GM19468 (cell line): ENCODE measurements at regions not wholly inside any gene's neighbourhood (a gene's known extent, or its start where the extent isn't known, plus 50 kb on each side); places are given as distances from the start of the nearest gene placed in this dataset.
A peak's percentile ranks its signal among the peaks of the same experiment; 100 is the strongest.
"Not testable (repeated sequence)": the region's sequence is repeated elsewhere in the genome, so short reads cannot be mapped to it uniquely, and the experiment has no call there.

ENCODE experiments used
- ATAC-seq: cut with Tn5 transposase; IDR thresholded peaks from one replicate; pipeline ENCODE4 v1.9.1; 2021; ENCODE audit warnings: mild to moderate bottlenecking, moderate library complexity, moderate number of reproducible peaks; ENCODE audit not compliant: unreplicated experiment; ENCODE audit errors: extremely low read depth

DNA sequence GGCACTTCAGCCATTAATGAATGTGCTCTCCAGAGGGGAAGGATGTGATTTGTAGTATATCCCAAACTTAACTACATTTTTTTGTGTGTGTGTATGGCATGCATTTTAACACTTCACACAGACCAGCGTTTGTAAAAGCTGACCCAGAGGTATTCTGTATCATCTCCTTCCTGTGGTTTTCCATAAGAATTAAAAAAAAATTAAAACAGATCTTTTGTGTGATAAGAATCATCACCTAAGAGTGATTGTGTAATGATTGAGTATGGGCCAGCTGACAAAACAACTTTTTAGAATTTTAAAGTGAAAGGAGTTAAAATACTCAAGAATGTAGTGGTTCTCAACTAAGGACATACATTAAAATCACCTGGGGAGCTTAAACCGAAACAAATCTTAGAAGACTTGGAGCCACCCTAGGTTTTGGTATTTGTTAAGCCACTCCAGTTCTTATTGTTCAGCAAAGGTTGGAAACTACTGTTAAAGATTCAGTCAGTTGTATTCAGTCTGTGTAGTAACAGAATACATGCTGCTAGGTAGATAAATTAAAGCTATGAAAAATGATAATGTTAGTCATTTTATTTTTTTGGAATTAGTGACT lies 120.1 kb downstream of the HAUS1 start:
- ATAC-seq: no peak

DNA sequence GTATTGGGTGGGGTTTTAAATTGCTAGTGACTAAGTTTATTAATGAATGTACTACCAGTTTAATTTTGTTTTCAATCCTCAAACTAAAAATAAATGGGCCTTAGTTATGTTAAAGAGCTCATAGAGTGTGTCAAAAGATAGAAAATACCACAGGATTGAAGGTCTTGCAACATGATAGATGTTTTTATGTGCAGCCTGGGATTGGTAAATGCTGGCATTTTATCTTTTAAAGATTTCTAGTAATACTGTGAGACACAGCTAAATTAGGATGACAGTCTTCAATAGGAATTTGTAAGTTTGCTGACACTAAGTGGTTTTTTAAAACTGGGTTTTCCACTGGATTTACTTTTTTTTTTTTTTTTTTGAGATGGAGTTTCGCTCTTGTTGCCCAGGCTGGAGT lies 122.3 kb downstream of the HAUS1 start:
- no peak for ATAC-seq

DNA sequence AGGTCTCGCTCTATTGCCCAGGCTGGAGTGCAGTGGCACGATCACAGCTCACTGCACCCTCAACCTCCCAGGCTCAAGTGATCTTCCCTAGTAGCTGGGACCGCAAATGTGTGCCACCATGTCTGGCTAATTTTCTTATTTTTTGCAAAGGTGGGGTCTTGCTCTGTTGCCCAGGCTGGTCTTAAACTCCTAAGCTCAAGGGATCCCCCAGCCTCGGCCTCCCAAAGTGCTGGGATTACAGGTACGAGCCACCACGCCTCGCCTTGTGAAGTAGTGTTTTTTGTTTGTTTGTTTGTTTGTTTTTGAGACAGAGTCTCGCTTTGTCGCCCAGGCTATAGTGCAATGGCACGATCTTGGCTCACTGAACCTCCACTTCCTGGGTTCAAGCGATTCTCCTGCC lies 125.5 kb downstream of the HAUS1 start:
- not testable (repeated sequence) for ATAC-seq

DNA sequence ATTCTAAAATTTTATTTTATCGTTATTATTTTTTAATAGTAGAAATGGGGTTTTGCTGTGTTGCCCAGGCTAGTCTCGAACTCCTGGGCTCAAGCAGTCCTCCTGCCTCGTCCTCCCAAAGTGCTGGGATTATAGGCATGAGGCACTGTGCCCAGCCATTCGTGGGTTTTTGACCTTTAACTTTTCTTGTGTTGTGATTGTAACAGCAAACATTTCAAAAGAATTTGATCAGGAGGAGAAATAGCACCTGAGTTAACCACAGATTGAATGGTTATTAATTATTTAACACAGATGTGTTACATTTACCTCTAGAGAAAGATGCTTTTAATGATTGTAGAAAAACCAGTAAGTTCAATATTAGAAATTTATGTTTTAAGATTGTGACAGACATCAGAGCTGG lies 132.0 kb downstream of the HAUS1 start:
- ATAC-seq: no peak

DNA sequence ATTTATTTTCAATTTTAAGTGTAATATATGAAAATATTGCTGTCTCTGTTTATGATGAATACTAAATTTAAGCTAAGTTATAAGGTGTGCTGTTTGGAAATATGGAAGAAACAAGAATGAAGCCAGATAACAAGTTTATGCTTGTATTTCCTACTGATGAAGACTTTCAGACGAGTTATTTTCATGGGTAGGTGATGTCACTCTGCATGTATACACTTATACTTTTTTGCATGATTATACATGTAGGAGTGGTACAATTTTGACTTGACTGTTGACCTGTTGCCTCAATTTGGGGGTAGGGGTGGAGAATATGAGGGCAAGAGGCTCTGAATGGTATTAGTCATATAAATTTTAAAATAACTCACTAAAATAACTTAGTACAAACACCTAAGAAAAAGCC lies 133.7 kb downstream of the HAUS1 start:
- no peak for ATAC-seq

DNA sequence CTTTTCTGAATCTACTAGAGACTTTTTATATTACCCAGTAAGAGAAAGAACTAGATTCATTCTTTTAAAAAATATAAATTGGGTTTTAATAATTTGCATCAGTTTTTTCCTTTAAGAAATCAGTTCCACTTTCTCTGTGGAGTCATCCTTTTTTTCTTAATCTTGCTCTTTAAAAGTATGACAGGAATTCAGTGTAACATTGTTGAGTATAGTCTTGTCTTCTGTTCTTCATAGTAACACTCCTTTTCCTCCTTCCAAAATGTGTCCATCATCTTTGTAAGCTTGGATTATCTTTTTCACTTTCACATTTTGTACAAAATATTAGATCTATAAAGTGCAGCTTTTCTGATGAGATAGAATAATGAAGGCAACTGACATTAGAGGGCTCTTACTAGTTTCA lies 135.4 kb downstream of the HAUS1 start:
- ATAC-seq: no peak

DNA sequence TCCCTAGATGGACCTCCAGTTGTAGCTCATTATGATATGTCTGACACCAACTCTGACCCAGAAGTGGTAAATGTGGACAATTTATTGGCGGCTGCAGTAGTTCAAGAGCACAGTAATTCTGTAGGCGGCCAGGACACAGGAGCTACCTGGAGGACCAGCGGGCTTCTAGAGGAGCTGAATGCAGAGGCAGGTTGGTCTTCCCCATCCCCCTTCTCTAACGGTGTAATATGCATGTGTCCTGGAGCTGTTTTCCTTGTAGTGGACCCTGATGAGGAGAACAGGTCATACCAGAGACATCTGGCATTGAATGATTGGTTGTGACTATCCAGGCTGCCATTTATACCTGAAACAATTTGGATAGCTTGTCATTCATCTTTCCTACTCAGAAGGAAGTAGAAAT lies 135.8 kb downstream of the HAUS1 start:
- no peak for ATAC-seq

DNA sequence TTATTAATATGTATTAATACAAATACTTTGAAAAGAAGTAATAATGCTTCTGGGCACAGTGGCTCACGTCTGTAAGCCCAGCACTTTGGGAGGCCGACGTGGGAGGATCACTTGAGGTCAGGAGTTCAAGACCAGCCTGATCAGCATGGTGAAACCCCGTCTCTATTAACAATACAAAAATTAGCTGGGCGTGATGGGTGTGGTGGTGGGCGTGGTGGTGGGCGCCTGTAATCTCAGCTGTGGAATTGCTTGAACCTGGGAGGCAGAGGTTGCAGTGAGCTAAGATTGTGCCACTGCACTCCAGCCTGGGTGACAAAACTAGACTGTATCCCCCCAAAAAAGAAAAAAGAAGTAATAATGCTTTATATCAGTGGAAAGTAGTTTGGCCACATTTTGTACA lies 137.2 kb downstream of the HAUS1 start:
- not testable (repeated sequence) for ATAC-seq

DNA sequence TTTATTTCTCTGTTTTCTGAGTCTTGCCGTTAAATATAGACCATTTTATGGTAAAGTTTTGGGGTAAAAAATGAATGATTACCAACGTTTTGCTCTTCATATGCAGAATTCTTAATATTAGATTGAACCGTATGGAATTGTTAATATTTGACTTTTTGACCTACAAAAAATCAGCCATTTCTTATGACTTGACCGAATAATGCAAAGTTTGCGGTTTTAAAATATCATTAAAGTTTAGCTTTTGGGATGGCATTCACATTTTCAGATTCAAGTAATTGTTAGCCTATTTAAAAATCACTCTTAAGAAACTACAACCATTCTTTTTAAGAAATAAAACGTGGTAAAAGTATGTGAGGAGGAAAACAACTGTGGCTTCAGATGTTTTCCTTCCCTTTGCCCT lies 138.0 kb downstream of the HAUS1 start:
- ATAC-seq: no peak

DNA sequence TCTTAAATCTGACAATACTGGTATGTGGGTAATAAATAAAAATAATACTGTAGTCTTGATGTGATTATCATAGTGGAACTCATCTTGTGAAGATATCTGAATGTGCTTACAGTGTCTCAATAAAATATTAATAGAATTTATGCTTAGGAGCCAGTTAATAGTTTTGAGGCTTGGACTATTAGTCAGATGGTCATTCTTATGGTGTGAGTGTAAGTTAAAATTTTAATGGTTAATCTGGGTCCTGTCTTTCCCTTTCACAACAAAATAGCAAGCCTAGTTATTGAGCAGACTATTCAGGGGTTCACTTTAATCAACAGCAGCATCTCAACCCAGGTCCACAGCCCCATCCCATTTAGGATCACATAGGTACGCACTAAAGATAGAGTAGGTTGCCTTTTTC lies 138.9 kb downstream of the HAUS1 start:
- no peak for ATAC-seq

DNA sequence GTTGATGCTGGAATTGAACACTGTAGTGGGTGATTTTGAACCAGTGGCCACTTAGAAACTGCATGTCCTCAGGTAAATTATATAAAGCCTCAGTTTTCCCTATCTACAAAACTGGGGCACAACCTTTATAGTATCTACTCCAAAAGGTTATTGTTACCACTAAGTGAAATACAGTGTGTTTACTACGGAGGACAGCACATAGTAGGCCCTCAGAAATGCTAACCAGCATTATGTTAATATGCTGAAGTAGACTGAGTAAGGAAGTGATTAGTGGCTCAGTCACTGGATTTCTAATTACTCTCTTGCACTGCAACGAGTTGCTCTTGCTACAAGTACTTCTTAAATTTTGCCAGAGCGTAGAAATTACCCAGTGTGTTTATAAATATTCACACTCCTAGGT lies 139.5 kb downstream of the HAUS1 start:
- no peak for ATAC-seq

DNA sequence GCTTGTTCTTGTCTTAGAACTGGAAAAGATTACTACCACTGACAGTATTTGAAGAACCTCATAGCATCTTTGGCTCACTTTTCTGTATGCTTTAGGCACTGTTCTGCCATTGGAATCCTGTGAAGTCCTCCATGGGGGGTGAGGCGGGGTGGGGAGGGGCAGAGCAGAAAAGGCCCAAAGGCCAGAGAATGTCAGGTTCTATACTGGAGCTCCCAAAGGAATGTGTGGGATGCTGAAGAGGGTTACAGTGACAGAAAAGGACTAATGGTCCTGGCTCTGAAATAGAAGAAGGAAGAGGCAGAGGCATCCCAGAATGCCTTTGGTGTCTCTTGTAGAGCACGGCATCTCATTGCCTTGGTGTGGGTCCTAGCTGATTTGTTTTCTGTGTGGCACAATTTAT lies 141.9 kb downstream of the HAUS1 start:
- no peak for ATAC-seq

DNA sequence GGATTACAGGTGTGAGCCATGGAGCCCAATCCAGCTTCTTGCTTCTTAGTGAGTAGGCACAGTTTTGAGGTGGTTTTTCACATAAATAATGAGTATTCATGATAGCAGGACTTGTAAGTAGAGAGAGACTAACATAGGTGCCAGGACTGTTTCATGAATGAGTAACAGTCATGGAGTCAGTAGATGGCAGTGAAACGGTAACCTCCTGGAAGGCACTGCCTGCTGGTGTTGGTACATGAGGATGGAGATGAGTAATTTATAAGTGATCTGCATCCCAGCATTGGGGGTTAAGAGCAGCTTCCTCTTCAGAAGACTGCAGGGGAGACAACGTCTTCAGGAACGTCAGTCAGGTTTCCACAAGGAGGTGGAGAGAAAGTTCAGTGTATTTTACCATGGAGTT lies 143.8 kb downstream of the HAUS1 start:
- ATAC-seq: no peak

DNA sequence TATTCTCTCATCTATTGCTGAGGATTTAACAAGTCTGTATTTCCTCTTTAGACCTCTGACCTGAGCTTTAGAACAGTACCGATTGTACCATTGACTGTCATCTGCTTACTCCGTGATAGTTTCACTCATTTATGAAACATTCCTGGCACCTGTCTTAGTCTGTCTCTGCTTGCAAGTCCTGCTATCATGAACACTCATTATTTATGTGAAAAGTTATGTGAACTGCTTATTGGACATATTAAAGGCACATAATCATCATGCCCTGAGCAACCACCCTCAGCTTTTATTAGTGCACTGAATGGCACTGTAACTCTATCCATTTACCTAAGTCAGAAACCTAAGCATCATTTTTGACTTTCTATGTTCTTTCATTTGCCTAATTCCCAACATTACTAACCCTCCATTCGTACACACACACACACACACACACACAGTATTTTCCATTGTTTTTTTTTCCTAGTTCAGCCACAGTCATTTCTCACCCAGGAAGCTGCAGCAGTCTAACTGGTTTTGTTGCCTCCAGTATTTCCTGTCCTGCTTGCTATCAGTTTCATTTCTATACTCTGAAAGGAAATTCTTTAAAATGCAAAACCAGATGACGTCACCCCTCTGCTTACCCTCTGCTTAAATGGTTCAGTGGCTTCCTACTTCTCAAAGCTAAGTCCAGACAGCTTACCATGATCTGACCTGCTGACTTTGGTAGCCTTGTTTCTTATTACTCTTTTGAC lies 146.1 kb downstream of the HAUS1 start:
- peak; percentile 88 for ATAC-seq

DNA sequence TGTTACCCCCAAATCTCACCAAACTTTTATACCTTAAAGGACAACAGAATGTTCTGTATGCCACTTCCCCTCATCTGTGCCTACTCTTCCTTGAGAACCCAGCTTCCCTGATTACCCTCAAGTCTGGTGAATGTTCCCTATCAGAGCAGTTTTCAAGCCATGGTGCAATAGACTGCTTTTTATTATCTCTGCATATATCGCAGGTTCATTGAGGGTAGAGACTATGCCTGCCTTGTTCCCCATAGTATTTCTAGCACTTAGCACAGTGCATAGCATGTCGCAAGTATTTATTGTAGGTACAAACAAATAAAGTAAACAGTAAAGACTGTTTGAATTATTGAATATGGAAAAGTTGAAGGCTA lies 146.6 kb downstream of the HAUS1 start:
- ATAC-seq: no peak

DNA sequence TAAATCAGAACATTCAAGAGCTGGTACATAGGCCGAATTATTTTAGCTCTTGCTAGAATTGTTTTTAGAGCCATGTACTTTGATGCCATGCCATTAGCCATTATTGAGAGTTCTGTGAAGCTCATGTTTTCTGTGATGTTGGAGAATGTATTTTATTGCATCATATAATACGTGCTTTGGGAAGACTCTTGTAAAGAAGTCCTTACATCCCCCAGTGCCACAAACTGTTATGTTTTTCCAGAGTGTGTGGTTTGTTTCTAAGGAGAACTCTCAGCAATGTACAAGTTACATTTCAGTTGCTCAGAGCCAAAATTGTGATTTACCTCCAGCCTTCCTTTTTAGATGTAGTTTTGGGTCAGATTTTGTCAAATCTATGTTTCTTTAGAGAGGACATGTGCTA lies 148.6 kb downstream of the HAUS1 start:
- no peak for ATAC-seq

DNA sequence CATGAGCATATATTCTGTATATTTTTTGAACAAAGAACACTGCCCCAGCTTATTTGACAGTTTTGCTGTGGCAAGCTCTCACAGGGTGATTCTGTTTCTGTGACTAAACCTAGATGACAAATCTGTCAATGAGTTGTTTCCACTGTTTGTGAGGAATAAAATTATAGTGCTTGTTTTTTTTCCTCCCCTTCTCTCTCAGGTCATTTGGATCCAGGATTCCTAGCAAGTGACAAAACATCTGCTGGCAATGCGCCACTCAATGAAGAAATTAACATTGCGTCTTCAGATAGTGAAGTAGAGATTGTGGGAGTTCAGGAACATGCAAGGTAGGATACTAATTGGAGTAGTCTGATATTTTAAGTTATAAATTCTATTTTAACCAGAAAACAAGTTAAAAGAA lies 149.3 kb downstream of the HAUS1 start:
- no peak for ATAC-seq

DNA sequence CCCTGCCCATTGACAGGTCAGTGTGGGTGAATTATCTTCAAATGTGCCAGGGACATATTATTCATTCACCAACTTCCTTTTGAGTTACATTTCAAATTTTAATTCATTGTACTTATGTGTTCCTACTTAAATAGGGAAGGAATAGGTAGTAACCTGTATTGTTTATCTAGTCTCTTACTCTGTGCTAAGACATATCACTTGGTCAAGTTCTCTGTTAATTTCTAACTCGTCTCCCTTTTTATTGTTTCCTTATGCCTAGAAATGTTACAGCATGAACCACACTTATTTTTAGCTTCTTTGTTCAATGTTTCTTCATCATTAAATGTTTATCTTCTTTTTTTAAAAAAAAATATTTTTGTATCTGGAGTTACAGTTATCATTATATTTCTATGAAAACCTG lies 151.9 kb downstream of the HAUS1 start:
- no peak for ATAC-seq

DNA sequence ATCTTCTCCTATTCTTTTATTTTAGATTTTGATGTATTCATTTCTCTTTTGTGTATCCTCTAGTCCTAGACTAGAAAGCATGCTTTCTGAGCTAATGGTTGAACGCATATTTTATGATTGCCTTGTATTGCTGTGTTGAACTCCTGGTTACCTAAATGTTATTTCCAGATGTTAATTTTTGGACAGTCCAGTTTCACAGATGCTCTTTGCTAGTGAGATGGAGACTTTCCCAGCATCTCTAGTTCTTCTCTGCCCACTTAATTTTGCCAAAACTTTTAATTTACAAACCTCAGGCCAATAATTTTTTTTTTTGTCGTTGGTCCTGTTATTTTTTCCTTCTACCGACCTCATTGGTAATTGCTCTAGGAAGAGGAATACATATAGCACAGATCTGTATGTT lies 153.2 kb downstream of the HAUS1 start:
- ATAC-seq: no peak

DNA sequence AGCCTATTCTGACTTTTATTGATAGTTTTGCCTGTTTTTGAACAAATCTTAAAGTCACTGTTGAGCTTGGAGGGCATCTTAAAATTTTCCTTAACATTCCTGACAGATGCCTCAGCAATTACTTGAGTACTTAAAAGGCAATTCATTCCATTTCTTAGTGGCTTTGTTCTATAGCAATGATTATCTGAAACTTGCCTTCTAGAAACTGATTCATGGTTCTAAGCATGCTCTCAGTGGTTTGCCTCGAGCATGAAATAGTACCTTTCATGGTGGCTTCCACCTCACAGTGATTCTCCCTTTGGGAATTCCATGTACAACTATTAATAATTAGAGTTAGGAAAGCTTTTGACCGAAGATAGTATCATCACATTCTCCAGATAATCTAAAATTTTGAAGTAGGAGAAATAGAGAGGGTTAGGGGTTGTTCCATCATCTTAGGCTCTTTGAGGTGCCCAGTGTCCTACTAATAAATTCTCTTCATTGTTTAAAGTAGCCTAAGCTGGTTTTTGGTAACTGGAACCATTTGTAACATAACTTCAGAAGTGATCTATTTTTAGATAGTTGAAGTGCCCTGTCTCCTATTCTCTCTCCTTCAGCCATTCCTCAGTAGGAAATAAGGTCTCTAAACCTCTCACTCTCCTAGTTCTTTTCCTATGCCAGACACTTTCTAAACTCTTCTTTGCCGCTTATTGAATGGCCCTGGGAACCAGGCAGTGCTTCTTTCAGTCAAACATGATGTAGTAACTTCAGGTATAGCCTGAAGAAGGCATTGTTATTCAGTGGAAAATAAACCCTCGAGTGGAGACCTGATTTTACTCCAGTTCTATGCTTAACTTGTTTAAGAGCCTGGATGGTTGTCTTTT lies 156.1 kb downstream of the HAUS1 start:
- ATAC-seq: no peak

DNA sequence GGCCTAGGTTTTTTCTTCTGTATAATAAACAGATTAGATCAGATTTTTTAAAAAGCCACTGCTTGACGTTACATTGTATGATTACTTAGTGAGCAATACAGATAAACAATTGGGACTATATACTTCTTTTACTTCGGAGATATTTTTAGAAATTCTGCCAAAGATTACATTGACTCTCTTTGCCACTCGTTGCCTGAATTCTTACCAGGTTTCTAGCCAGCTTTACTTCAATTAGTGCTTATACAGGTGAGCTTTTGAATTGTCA lies 156.6 kb downstream of the HAUS1 start:
- no peak for ATAC-seq

DNA sequence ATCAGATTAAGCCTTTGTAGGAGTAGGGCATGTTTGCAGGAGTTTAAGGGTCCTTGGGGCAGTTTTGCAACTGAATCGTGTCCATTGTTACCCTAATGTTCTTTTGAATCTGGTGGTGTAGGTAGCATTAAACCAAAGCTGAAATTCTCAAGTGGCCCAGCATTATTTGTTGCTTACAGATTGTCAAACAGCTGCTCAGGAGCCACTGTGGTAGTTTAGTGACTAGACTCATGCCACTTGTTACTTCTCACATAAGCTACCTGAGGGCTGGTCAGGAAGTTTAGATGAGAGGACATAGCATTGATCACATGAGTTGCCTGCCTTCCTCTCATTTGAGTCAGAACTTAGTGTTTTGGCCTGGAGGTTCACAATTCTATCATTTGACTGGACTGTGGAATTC lies 157.6 kb downstream of the HAUS1 start:
- ATAC-seq: no peak
